DMS53 treated with DMSO at 0.1 percent for 48 hours (cell line): ENCODE measurements at regions not wholly inside any gene's neighbourhood (a gene's known extent, or its start where the extent isn't known, plus 50 kb on each side); places are given as distances from the start of the nearest gene placed in this dataset.
A peak's percentile ranks its signal among the peaks of the same experiment; 100 is the strongest.
"Not testable (repeated sequence)": the region's sequence is repeated elsewhere in the genome, so short reads cannot be mapped to it uniquely, and the experiment has no call there.

Experiments
- DNase-seq: peaks from one replicate; lab custom pipeline; 2025; ENCODE audit not compliant: unreplicated experiment; lab: John Stamatoyannopoulos, UW

- no peak for DNase-seq
Measured at GRCh38 chr11:112614605-112615004, 346.6 kb upstream of the NCAM1 start.

GRCh38 chr11:112615238-112615637 is 346.0 kb upstream of the NCAM1 start:
- DNase-seq: no peak

GRCh38 chr11:112615891-112616290 is 345.3 kb upstream of the NCAM1 start:
- DNase-seq: no peak

GRCh38 chr11:112616327-112617097 is 344.7 kb upstream of the NCAM1 start:
- DNase-seq: no peak

- DNase-seq: no peak
Measured at GRCh38 chr11:112617098-112617425, 344.2 kb upstream of the NCAM1 start.

- no peak for DNase-seq
Measured at GRCh38 chr11:112617977-112618826, 343.0 kb upstream of the NCAM1 start.

- no peak for DNase-seq
Measured at GRCh38 chr11:112619106-112619505, 342.1 kb upstream of the NCAM1 start.

GRCh38 chr11:112620621-112621394 is 340.4 kb upstream of the NCAM1 start:
- DNase-seq: peak; percentile 29

- no peak for DNase-seq
Measured at GRCh38 chr11:112623057-112623456, 338.2 kb upstream of the NCAM1 start.

GRCh38 chr11:112624431-112624830 is 336.8 kb upstream of the NCAM1 start:
- DNase-seq: no peak

GRCh38 chr11:112624971-112625370 is 336.2 kb upstream of the NCAM1 start:
- not testable (repeated sequence) for DNase-seq

- DNase-seq: no peak
Measured at GRCh38 chr11:112625814-112626213, 335.4 kb upstream of the NCAM1 start.

- DNase-seq: no peak
Measured at GRCh38 chr11:112626731-112627130, 334.5 kb upstream of the NCAM1 start.

GRCh38 chr11:112627588-112628045 is 333.6 kb upstream of the NCAM1 start:
- DNase-seq: no peak

GRCh38 chr11:112628676-112629075 is 332.5 kb upstream of the NCAM1 start:
- no peak for DNase-seq

GRCh38 chr11:112630496-112630895 is 330.7 kb upstream of the NCAM1 start:
- DNase-seq: no peak

- no peak for DNase-seq
Measured at GRCh38 chr11:112631333-112631732, 329.9 kb upstream of the NCAM1 start.

- DNase-seq: no peak
Measured at GRCh38 chr11:112632866-112633505, 328.2 kb upstream of the NCAM1 start.

GRCh38 chr11:112634551-112634950 is 326.7 kb upstream of the NCAM1 start:
- no peak for DNase-seq

GRCh38 chr11:112634995-112635737 is 326.1 kb upstream of the NCAM1 start:
- DNase-seq: no peak
